Gastrocnemius medialis (tissue), 4 donors: ENCODE measurements at regions not wholly inside any gene's neighbourhood (a gene's known extent, or its start where the extent isn't known, plus 50 kb on each side); places are given as distances from the start of the nearest gene placed in this dataset.
A peak's percentile ranks its signal among the peaks of the same experiment; 100 is the strongest.
"Not testable (repeated sequence)": the region's sequence is repeated elsewhere in the genome, so short reads cannot be mapped to it uniquely, and the experiment has no call there.

Source experiments
- ATAC-seq, 2 donors: fragments of 150-250 bp; one replicate each; pipeline ENCODE4 v1.9.1; 2016
- DNase-seq, 2 donors: peaks; one replicate each; pipeline ENCODE4 v3.0.0-alpha.2; 2019
- H3K27ac ChIP-seq, 4 donors: fragments of 200-600 bp; sonication (generic); 1 replicate in 1 of 4; 2 replicates in 3 of 4; pipeline ENCODE4 v1.5.1; 2016 to 2018; ENCODE audit warnings: mild to moderate bottlenecking in 2 of 4, moderate library complexity in 1 of 4
- H3K27me3 ChIP-seq, 3 donors: fragments of 200-600 bp; sonication (generic) in 2 of 3; 1 replicate in 1 of 3; 2 replicates in 2 of 3; pipeline versions ENCODE4 v1.5.1 to v1.6.0; 2016 to 2019; ENCODE audit warnings: mild to moderate bottlenecking in 1 of 3, moderate library complexity in 1 of 3
- H3K36me3 ChIP-seq, 2 donors: fragments of 200-600 bp; sonication (generic) in 1 of 2; one replicate each; pipeline ENCODE4 v1.5.1; 2017 to 2018
- H3K4me1 ChIP-seq, 2 donors: fragments of 200-600 bp; sonication (generic) in 1 of 2; one replicate each; pipeline ENCODE4 v1.5.1; 2016 to 2017; ENCODE audit warnings: mild to moderate bottlenecking in 2 of 2
- H3K4me3 ChIP-seq, 4 donors: fragments of 200-600 bp; sonication (generic) in 3 of 4; 1 replicate in 1 of 4; 2 replicates in 3 of 4; pipeline ENCODE4 v1.5.1; 2016 to 2019; ENCODE audit warnings: mild to moderate bottlenecking in 2 of 4
- H3K9me3 ChIP-seq, 3 donors: fragments of 200-600 bp; sonication (generic) in 2 of 3; 1 replicate in 1 of 3; 2 replicates in 2 of 3; pipeline ENCODE4 v1.5.1; 2016 to 2019
- POLR2A ChIP-seq, 2 donors: fragments of 450-650 bp; IDR thresholded peaks; one replicate each; pipeline ENCODE4 v1.6.1; 2017; ENCODE audit warnings: antibody characterized with exemption in 2 of 2, mild to moderate bottlenecking in 2 of 2, moderate library complexity in 2 of 2
- in situ Hi-C, 4 donors: fragments of 200-750 bp; cut with MboI; loops; one replicate each; pipeline versions ENCODE4 v1.15.0 to v1.8.0; 2017; ENCODE audit warnings: low sequenced_read_pairs in 4 of 4
- intact Hi-C: fragments of 100-400 bp; cut with DNase I; formaldehyde crosslinking; loops from one replicate; pipeline ENCODE4 v1.15.1; 2023; ENCODE audit warnings: low total_unique reads
- TF ChIP-seq, protein P1 (sequence below), 5 experiments: fragments of 450-650 bp in 3 of 5; fragments of 200-600 bp in 2 of 5; sonication (generic) in 2 of 5; IDR thresholded peaks in 4 of 5; conservative IDR thresholded peaks in 1 of 5; 1 replicate in 4 of 5; 2 replicates in 1 of 5; pipeline ENCODE4 v1.5.1; 2016 to 2019; ENCODE audit warnings: antibody characterized with exemption in 5 of 5, mild to moderate bottlenecking in 3 of 5, moderate library complexity in 3 of 5

DNA sequence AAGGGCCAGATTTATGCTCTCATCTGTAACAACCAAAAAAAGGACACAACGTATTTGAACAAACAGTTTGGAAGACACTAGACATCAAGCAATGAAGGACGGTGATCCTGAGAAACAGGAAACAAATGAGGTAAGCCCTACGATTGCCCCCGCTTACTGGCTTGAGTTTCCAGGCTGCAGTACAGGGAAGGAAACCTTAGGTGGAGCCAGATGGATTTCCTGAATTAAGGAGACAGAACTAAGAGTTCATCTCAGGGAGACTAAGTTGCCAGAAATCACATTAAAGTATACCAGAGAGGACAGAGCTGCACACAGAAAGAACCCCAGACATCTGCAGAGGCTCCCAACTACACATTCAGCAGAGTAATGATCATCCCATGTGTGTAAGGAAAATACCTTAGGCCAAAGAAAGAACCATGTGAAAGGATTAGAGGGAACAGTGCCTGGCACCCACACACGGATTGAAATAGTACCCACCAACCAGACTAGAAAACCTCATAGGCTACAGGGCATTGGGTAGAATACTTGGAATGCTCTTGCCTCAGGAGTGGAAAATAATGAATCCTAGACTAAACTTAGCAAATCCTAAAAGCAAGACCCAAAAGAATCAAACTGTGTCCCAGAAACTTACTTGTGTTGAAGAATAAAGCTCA lies 99.3 kb upstream of the NIPBL start:
- ATAC-seq (peak in 1 of 2 donors; percentile 75), DNase-seq (no peak)
- Histone ChIP-seq H3K36me3 (no peaks in the 10 kb centered on the region), H3K4me1 (peaks cover 0 to 7% of the 10 kb centered on the region in 2 donors), H3K27ac (no peak overlapping the region), H3K9me3 (no peaks in the 10 kb centered on the region), H3K4me3 (no peak overlapping the region), H3K27me3 (no peaks in the 10 kb centered on the region)
- no peak for TF ChIP-seq POLR2A (IDR thresholded peaks at IDR 0.05)
- TF ChIP-seq, protein P1, sequence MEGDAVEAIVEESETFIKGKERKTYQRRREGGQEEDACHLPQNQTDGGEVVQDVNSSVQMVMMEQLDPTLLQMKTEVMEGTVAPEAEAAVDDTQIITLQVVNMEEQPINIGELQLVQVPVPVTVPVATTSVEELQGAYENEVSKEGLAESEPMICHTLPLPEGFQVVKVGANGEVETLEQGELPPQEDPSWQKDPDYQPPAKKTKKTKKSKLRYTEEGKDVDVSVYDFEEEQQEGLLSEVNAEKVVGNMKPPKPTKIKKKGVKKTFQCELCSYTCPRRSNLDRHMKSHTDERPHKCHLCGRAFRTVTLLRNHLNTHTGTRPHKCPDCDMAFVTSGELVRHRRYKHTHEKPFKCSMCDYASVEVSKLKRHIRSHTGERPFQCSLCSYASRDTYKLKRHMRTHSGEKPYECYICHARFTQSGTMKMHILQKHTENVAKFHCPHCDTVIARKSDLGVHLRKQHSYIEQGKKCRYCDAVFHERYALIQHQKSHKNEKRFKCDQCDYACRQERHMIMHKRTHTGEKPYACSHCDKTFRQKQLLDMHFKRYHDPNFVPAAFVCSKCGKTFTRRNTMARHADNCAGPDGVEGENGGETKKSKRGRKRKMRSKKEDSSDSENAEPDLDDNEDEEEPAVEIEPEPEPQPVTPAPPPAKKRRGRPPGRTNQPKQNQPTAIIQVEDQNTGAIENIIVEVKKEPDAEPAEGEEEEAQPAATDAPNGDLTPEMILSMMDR (IDR thresholded peaks at IDR 0.05 in 4 of 5, conservative IDR thresholded peaks at IDR 0.05 in 1 of 5) = peak in 4 of 5 experiments; percentile 8 to 48 (median 22)
- intact Hi-C loops = no loop called here
- in situ Hi-C loops = no loop called here

DNA sequence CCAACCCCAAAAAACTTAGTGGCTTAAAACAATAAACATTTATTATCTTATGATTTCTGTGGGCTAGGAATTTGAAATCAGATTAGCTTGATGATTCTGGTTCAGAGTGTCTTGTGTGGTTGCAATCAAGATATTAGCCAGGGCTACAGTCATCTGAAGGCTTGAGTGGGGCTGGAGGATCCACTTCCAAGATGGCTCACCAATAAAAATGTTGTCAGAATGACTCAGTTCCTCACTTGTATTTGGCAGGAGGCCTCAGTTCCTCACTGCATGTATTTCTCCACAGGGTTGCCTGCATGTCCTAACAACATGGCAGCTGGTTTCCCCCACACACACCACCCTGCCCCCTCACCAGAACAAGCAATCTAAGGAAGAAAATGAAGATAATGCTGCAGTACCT lies 98.2 kb upstream of the NIPBL start:
- TF ChIP-seq, protein P1 (IDR thresholded peaks at IDR 0.05 in 4 of 5, conservative IDR thresholded peaks at IDR 0.05 in 1 of 5) = no peak
- TF ChIP-seq POLR2A (IDR thresholded peaks at IDR 0.05) = no peak
- Histone ChIP-seq H3K27me3 (no peaks in the 10 kb centered on the region), H3K36me3 (no peaks in the 10 kb centered on the region), H3K27ac (no peak overlapping the region), H3K4me1 (peaks cover 0 to 7% of the 10 kb centered on the region in 2 donors), H3K9me3 (no peaks in the 10 kb centered on the region), H3K4me3 (no peak overlapping the region)
- ATAC-seq = no peak
- in situ Hi-C loops (no loop called here), intact Hi-C loops (no loop called here)
- no peak for DNase-seq

DNA sequence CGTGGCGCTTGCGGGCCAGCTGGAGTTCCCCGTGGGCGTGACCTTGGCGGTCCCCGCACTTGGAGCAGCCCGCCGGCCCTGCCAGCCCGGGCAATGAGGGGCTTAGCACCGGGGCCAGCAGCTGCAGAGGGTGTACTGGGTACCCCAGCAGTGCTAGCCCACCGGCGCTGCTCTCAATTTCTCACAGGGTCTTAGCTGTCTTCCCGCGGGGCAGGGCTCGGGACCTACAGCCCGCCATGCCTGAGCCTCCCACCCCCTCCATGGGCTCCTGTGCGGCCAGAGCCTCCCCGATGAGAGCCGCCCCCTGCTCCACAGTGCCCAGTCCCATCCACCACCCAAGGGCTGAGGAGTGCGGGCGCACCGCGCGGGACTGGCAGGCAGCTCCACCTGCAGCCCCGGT lies 94.0 kb upstream of the NIPBL start:
- H3K4me1 ChIP-seq, H3K27me3 ChIP-seq, H3K27ac ChIP-seq, ATAC-seq, DNase-seq, in situ Hi-C loops, H3K4me3 ChIP-seq, H3K36me3 ChIP-seq, intact Hi-C loops, H3K9me3 ChIP-seq: not testable (repeated sequence)

DNA sequence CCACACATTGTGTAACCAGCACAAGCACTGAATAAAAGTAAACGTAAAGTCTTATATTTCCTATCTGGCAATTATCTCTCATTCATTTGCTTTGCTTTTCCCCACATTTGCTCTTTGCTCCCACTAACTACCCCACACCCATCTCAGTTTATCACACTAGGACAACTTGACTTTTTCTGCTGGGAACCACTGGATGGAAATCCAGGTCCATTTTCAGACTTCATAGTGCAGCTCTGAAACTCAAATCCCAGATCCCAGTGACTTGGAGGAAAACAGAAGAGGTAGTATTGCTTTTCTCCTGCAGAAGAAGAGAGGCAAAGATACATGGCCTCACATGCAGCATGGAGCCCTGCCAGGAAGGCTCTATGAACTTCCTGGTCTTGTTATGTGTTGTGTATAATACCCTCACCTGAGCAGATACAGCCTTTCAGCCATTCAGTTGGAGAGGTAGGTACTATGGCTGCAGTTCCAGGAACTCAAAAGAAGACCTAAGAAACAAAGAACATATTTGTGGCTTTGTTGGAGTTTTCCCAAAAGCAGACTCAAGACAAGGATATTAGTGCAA lies 90.0 kb upstream of the NIPBL start:
- H3K4me1 ChIP-seq = peaks cover 0 to 2% of the 10 kb centered on the region in 2 donors
- H3K27ac ChIP-seq = no peak overlapping the region
- ATAC-seq (no peak), DNase-seq (no peak)
- TF ChIP-seq, protein P1 (IDR thresholded peaks at IDR 0.05 in 4 of 5, conservative IDR thresholded peaks at IDR 0.05 in 1 of 5) = no peak
- no peak for TF ChIP-seq POLR2A (IDR thresholded peaks at IDR 0.05)
- H3K27me3 ChIP-seq = no peaks in the 10 kb centered on the region
- no peak overlapping the region for H3K4me3 ChIP-seq
- no peaks in the 10 kb centered on the region for H3K9me3 ChIP-seq
- H3K36me3 ChIP-seq = no peaks in the 10 kb centered on the region
- in situ Hi-C loops = no loop called here
- intact Hi-C loops = no loop called here

DNA sequence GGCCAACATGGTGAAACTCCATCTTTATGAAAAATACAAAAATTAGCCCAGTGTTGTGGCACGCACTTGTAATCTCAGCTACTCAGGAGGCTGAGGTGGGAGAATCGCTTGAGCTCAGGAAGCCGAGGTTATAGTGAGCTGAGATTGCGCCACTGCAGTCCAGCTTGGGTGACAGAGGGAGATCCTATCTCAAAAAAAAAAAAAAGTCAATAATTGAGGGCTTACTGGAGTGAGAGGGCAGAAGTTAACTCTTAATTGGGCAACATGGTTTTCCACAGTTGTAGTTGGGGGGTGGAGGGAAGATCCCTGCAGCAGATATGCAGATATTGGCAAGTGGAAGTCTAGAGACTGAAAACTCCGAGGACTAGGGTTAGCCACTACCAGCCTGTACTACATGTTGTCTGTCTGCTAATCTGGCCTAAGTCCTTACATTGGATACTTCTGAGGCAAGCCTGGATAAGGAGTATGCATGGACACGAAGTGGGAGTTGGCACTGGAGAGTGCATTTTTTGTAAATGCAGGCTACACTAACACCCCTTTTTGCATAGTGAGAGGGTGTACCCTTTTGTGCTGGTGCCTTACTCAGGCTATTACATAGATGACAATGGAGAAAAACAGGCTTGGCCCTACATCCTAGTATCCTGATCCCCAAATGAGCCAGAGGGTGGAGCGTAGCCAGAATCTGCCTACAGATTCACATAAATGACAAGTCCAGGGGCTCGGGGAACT lies 89.0 kb upstream of the NIPBL start:
- ATAC-seq (no peak), DNase-seq (no peak)
- peaks cover 0 to 5% of the 10 kb centered on the region in 2 donors for H3K4me1 ChIP-seq
- intact Hi-C loops = no loop called here
- H3K27me3 ChIP-seq = no peaks in the 10 kb centered on the region
- TF ChIP-seq, protein P1 (IDR thresholded peaks at IDR 0.05 in 4 of 5, conservative IDR thresholded peaks at IDR 0.05 in 1 of 5) = no peak
- TF ChIP-seq POLR2A (IDR thresholded peaks at IDR 0.05) = no peak
- no peak overlapping the region for H3K27ac ChIP-seq
- H3K36me3 ChIP-seq = no peaks in the 10 kb centered on the region
- H3K9me3 ChIP-seq = no peaks in the 10 kb centered on the region
- H3K4me3 ChIP-seq = no peak overlapping the region
- in situ Hi-C loops = no loop called here
